ENCODE measurements at regions not wholly inside any gene's neighbourhood (a gene's known extent, or its start where the extent isn't known, plus 50 kb on each side); places are given as distances from the start of the nearest gene placed in this dataset.

- TF ChIP-seq CTCF (IDR thresholded peaks at IDR 0.05) (no peak), POLR2A (IDR thresholded peaks at IDR 0.05) (no peak)
Measured at GRCh38 chr6:43942616-43943015, 172.6 kb downstream of the VEGFA start.
